HEK293 (cell line): ENCODE measurements at regions not wholly inside any gene's neighbourhood (a gene's known extent, or its start where the extent isn't known, plus 50 kb on each side); places are given as distances from the start of the nearest gene placed in this dataset.

Experiments
- CTCF ChIA-PET: fragments of 350-600 bp; formaldehyde crosslinking; extraction: SDS; loops from one replicate; lab custom pipeline; 2021; ENCODE audit warnings: antibody characterized with exemption; lab: Yijun Ruan, JAX
- POLR2A ChIA-PET: fragments of 300-600 bp; formaldehyde crosslinking; extraction: SDS; loops from one replicate; lab custom pipeline; 2020; ENCODE audit warnings: antibody characterized with exemption, inconsistent platforms; lab: Yijun Ruan, JAX
- H3K27ac ChIP-seq: fragments of 200-500 bp; sonication (Bioruptor generic); 2 replicates; pipeline ENCODE4 v1.5.1; 2014; ENCODE audit warnings: low read depth, low read length, control low read depth, inconsistent platforms; ENCODE audit errors: extremely low read depth
- H3K36me3 ChIP-seq, 2 experiments: fragments of 200-500 bp in 1 of 2; sonication (Bioruptor generic) in 1 of 2; 1 replicate in 1 of 2; 2 replicates in 1 of 2; pipeline ENCODE4 v1.5.1; 2014 to 2017; ENCODE audit warnings: inconsistent platforms in 2 of 2, low read length in 2 of 2; ENCODE audit not compliant: control insufficient read depth in 2 of 2, insufficient read depth in 1 of 2
- H3K4me1 ChIP-seq: fragments of 200-500 bp; sonication (Bioruptor generic); 2 replicates; pipeline ENCODE4 v1.5.1; 2014; ENCODE audit warnings: mild to moderate bottlenecking, low read length, inconsistent platforms; ENCODE audit not compliant: control insufficient read depth, insufficient read depth
- H3K4me3 ChIP-seq: 2 replicates; pipeline ENCODE4 v1.5.1; 2011; ENCODE audit warnings: low read depth, mild to moderate bottlenecking, control low read depth, low read length, moderate library complexity
- H3K9me3 ChIP-seq: fragments of 200-500 bp; sonication (Bioruptor generic); 2 replicates; pipeline ENCODE4 v1.5.1; 2014; ENCODE audit warnings: low read depth, low read length, inconsistent platforms; ENCODE audit not compliant: control insufficient read depth, insufficient read depth
- GLIS2 ChIP-seq: fragments of 450-650 bp; formaldehyde crosslinking; IDR thresholded peaks from 2 replicates; pipeline ENCODE4 v1.5.1; 2016; ENCODE audit warnings: missing biosample characterization, missing genetic modification characterization
- PRDM2 ChIP-seq: fragments of 450-650 bp; formaldehyde crosslinking; IDR thresholded peaks from 2 replicates; pipeline ENCODE4 v1.5.1; 2016; ENCODE audit warnings: missing biosample characterization, missing genetic modification characterization, borderline replicate concordance
- SP3 ChIP-seq: fragments of 450-650 bp; formaldehyde crosslinking; IDR thresholded peaks from 2 replicates; pipeline ENCODE4 v1.5.1; 2016; ENCODE audit warnings: missing biosample characterization, missing genetic modification characterization
- ZBTB48 ChIP-seq: fragments of 450-650 bp; formaldehyde crosslinking; IDR thresholded peaks from 2 replicates; pipeline ENCODE4 v1.5.1; 2016; ENCODE audit warnings: missing biosample characterization, missing genetic modification characterization
- ZFP41 ChIP-seq: fragments of 450-650 bp; formaldehyde crosslinking; IDR thresholded peaks from 2 replicates; pipeline ENCODE4 v1.5.1; 2016; ENCODE audit warnings: missing biosample characterization, missing genetic modification characterization, borderline replicate concordance
- ZFP69B ChIP-seq: fragments of 450-650 bp; formaldehyde crosslinking; IDR thresholded peaks from 2 replicates; pipeline ENCODE4 v1.5.1; 2016; ENCODE audit warnings: missing biosample characterization, missing genetic modification characterization
- ZNF121 ChIP-seq: fragments of 450-650 bp; formaldehyde crosslinking; IDR thresholded peaks from 2 replicates; pipeline ENCODE4 v1.5.1; 2016; ENCODE audit warnings: missing biosample characterization, missing genetic modification characterization
- ZNF140 ChIP-seq: fragments of 450-650 bp; formaldehyde crosslinking; IDR thresholded peaks from 2 replicates; pipeline ENCODE4 v1.5.1; 2016; ENCODE audit warnings: missing biosample characterization, missing genetic modification characterization
- ZNF157 ChIP-seq: fragments of 450-650 bp; formaldehyde crosslinking; IDR thresholded peaks from 2 replicates; pipeline ENCODE4 v1.5.1; 2016; ENCODE audit warnings: missing biosample characterization, missing genetic modification characterization
- ZNF16 ChIP-seq: fragments of 450-650 bp; formaldehyde crosslinking; IDR thresholded peaks from 2 replicates; pipeline ENCODE4 v1.5.1; 2016; ENCODE audit warnings: low read depth, missing biosample characterization, missing genetic modification characterization
- ZNF266 ChIP-seq: fragments of 450-650 bp; formaldehyde crosslinking; IDR thresholded peaks from 2 replicates; pipeline ENCODE4 v1.5.1; 2016; ENCODE audit warnings: missing biosample characterization, missing genetic modification characterization, low read depth
- ZNF350 ChIP-seq: fragments of 450-650 bp; formaldehyde crosslinking; IDR thresholded peaks from 2 replicates; pipeline ENCODE4 v1.5.0; 2017; ENCODE audit warnings: missing biosample characterization, mild to moderate bottlenecking, missing genetic modification characterization
- ZNF792 ChIP-seq: fragments of 450-650 bp; formaldehyde crosslinking; IDR thresholded peaks from 2 replicates; pipeline ENCODE4 v1.5.1; 2016; ENCODE audit warnings: missing biosample characterization, missing genetic modification characterization
- ZSCAN5A ChIP-seq: fragments of 450-650 bp; formaldehyde crosslinking; IDR thresholded peaks from 2 replicates; pipeline ENCODE4 v1.5.1; 2016; ENCODE audit warnings: missing biosample characterization, missing genetic modification characterization
- TF ChIP-seq, protein P1 (sequence below): fragments of 450-650 bp; formaldehyde crosslinking; IDR thresholded peaks from 2 replicates; pipeline ENCODE4 v1.5.1; 2016; ENCODE audit warnings: missing biosample characterization, missing genetic modification characterization
- TF ChIP-seq, protein P2 (sequence below): fragments of 450-650 bp; formaldehyde crosslinking; IDR thresholded peaks from 2 replicates; pipeline ENCODE4 v1.5.1; 2016; ENCODE audit warnings: missing biosample characterization, missing genetic modification characterization
- TF ChIP-seq, protein P3 (sequence below): fragments of 450-650 bp; formaldehyde crosslinking; IDR thresholded peaks from 2 replicates; pipeline ENCODE4 v1.5.1; 2016; ENCODE audit warnings: missing biosample characterization, missing genetic modification characterization

GRCh38 chr12:90078344-90078743 lies 369.7 kb upstream of the ATP2B1 start:
- Histone ChIP-seq H3K27ac (no peak overlapping the region), H3K36me3 (no peaks in the 10 kb centered on the region), H3K4me3 (no peak overlapping the region), H3K4me1 (no peaks in the 10 kb centered on the region), H3K9me3 (no peaks in the 10 kb centered on the region)
- TF ChIP-seq ZNF140, result no peak
- TF ChIP-seq ZNF266 (tag by site-specific recombination), result no peak
- no peak for TF ChIP-seq ZNF157 (tag by site-specific recombination)
- TF ChIP-seq ZBTB48 (tag by site-specific recombination), result no peak
- TF ChIP-seq, protein P1, sequence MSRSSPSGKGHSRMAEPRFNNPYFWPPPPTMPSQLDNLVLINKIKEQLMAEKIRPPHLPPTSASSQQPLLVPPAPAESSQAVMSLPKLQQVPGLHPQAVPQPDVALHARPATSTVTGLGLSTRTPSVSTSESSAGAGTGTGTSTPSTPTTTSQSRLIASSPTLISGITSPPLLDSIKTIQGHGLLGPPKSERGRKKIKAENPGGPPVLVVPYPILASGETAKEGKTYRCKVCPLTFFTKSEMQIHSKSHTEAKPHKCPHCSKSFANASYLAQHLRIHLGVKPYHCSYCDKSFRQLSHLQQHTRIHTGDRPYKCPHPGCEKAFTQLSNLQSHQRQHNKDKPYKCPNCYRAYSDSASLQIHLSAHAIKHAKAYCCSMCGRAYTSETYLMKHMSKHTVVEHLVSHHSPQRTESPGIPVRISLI (tag by site-specific recombination), result no peak
- no peak for TF ChIP-seq GLIS2
- TF ChIP-seq ZSCAN5A (tag by site-specific recombination), result no peak
- TF ChIP-seq, protein P2, sequence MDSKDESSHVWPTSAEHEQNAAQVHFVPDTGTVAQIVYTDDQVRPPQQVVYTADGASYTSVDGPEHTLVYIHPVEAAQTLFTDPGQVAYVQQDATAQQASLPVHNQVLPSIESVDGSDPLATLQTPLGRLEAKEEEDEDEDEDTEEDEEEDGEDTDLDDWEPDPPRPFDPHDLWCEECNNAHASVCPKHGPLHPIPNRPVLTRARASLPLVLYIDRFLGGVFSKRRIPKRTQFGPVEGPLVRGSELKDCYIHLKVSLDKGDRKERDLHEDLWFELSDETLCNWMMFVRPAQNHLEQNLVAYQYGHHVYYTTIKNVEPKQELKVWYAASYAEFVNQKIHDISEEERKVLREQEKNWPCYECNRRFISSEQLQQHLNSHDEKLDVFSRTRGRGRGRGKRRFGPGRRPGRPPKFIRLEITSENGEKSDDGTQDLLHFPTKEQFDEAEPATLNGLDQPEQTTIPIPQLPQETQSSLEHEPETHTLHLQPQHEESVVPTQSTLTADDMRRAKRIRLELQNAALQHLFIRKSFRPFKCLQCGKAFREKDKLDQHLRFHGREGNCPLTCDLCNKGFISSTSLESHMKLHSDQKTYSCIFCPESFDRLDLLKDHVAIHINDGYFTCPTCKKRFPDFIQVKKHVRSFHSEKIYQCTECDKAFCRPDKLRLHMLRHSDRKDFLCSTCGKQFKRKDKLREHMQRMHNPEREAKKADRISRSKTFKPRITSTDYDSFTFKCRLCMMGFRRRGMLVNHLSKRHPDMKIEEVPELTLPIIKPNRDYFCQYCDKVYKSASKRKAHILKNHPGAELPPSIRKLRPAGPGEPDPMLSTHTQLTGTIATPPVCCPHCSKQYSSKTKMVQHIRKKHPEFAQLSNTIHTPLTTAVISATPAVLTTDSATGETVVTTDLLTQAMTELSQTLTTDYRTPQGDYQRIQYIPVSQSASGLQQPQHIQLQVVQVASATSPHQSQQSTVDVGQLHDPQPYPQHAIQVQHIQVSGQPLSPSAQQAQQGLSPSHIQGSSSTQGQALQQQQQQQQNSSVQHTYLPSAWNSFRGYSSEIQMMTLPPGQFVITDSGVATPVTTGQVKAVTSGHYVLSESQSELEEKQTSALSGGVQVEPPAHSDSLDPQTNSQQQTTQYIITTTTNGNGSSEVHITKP (tag by site-specific recombination), result no peak
- TF ChIP-seq ZNF121, result no peak
- CTCF ChIA-PET, result interaction anchor here (0.6 kb wide), 1 partner anchor 17 kb away, joined by 3 read pairs; no protein-coding TSS in a partner anchor
- POLR2A ChIA-PET, result interaction anchor here (0.7 kb wide), 1 partner anchor 194 kb away, joined by 3 read pairs; no protein-coding TSS in a partner anchor

DNA sequence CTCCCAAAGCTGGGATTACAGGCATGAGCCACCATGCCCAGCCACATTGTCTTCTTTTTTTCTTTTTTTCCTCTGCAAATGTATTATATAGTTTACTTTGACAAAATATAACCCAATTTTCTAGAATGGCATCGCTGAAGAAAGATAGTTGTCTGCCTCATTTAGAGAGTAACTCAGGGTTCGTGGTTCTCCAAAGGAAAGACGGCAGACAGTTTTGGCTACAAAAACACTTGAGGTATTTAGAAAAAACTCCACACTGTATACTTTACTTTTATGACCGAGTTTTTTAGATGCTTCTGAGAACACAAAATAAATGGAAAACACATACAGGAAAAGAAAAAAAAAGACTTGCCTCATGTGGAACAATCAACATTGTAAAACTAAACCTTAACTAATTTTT lies 369.1 kb upstream of the ATP2B1 start:
- no peak for TF ChIP-seq ZNF792 (tag by site-specific recombination)
- no peak for TF ChIP-seq SP3
- no peak for TF ChIP-seq ZFP69B (tag by site-specific recombination)
- no peak for TF ChIP-seq ZFP41
- ChIA-PET POLR2A (no interaction called here), CTCF (interaction anchor here (0.6 kb wide), 1 partner anchor 17 kb away, joined by 3 read pairs; no protein-coding TSS in a partner anchor)

GRCh38 chr12:90076851-90077319 lies 368.2 kb upstream of the ATP2B1 start:
- ChIA-PET CTCF (interaction anchor here (1.0 kb wide), 1 partner anchor 86 kb away, joined by 3 read pairs; no protein-coding TSS in a partner anchor), POLR2A (no interaction called here)
- Histone ChIP-seq H3K4me3 (no peak overlapping the region), H3K9me3 (no peaks in the 10 kb centered on the region), H3K36me3 (no peaks in the 10 kb centered on the region), H3K27ac (no peak overlapping the region), H3K4me1 (no peaks in the 10 kb centered on the region)
- TF ChIP-seq ZNF16, result no peak
- TF ChIP-seq, protein P3, sequence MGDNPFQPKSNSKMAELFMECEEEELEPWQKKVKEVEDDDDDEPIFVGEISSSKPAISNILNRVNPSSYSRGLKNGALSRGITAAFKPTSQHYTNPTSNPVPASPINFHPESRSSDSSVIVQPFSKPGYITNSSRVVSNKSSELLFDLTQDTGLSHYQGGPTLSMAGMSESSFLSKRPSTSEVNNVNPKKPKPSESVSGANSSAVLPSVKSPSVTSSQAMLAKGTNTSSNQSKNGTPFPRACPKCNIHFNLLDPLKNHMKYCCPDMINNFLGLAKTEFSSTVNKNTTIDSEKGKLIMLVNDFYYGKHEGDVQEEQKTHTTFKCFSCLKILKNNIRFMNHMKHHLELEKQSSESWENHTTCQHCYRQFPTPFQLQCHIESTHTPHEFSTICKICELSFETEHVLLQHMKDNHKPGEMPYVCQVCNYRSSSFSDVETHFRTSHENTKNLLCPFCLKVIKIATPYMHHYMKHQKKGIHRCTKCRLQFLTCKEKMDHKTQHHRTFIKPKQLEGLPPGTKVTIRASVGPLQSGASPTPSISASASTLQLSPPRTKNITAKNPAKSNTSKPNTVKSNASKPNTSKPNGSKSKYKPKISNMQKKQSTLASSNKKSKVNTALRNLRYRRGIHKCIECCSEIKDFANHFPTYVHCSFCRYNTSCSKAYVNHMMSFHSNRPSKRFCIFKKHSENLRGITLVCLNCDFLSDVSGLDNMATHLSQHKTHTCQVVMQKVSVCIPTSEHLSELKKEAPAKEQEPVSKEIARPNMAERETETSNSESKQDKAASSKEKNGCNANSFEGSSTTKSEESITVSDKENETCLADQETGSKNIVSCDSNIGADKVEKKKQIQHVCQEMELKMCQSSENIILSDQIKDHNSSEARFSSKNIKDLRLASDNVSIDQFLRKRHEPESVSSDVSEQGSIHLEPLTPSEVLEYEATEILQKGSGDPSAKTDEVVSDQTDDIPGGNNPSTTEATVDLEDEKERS (tag by site-specific recombination), result no peak
- TF ChIP-seq ZNF350 (tag by site-specific recombination), result no peak
- no peak for TF ChIP-seq PRDM2 (tag by site-specific recombination)

More for the DNA sequence above, 369.1 kb upstream of the ATP2B1 start:
- Histone ChIP-seq H3K27ac (no peak overlapping the region), H3K4me3 (no peak overlapping the region), H3K4me1 (no peaks in the 10 kb centered on the region), H3K36me3 (no peaks in the 10 kb centered on the region), H3K9me3 (no peaks in the 10 kb centered on the region)
